ENCODE measurements at regions not wholly inside any gene's neighbourhood (a gene's known extent, or its start where the extent isn't known, plus 50 kb on each side); places are given as distances from the start of the nearest gene placed in this dataset.

- DNase-seq (ENCODE audit: low spot score): no peak
These were observed 763.2 kb upstream of the ZEB2 start for GRCh38 chr2:145283131-145283530.

- DNase-seq (ENCODE audit: low spot score): no peak
These were observed 758.0 kb upstream of the ZEB2 start for GRCh38 chr2:145277922-145278321.

- no peak for DNase-seq (ENCODE audit: low spot score)
These were observed 753.9 kb upstream of the ZEB2 start for GRCh38 chr2:145273840-145274239.

GRCh38 chr2:145268931-145269330 is 749.0 kb upstream of the ZEB2 start:
- DNase-seq (ENCODE audit: low spot score): no peak

- no peak for DNase-seq (ENCODE audit: low spot score)
These were observed 747.5 kb upstream of the ZEB2 start for GRCh38 chr2:145267451-145267850.

GRCh38 chr2:145265244-145265643 is 745.3 kb upstream of the ZEB2 start:
- no peak for DNase-seq (ENCODE audit: low spot score)

GRCh38 chr2:145260674-145261073 is 740.8 kb upstream of the ZEB2 start:
- DNase-seq (ENCODE audit: low spot score): no peak

- DNase-seq (ENCODE audit: low spot score): no peak
These were observed 740.2 kb upstream of the ZEB2 start for GRCh38 chr2:145260081-145260480.

GRCh38 chr2:145258903-145259579 is 739.1 kb upstream of the ZEB2 start:
- no peak for DNase-seq (ENCODE audit: low spot score)

GRCh38 chr2:145257931-145258330 is 738.0 kb upstream of the ZEB2 start:
- DNase-seq (ENCODE audit: low spot score): no peak

- no peak for DNase-seq (ENCODE audit: low spot score)
These were observed 736.6 kb upstream of the ZEB2 start for GRCh38 chr2:145256551-145256950.

- DNase-seq (ENCODE audit: low spot score): no peak
These were observed 734.4 kb upstream of the ZEB2 start for GRCh38 chr2:145254291-145254690.

GRCh38 chr2:145253492-145253891 is 733.6 kb upstream of the ZEB2 start:
- no peak for DNase-seq (ENCODE audit: low spot score)

GRCh38 chr2:145245268-145245870 is 725.5 kb upstream of the ZEB2 start:
- no peak for DNase-seq (ENCODE audit: low spot score)

- no peak for DNase-seq (ENCODE audit: low spot score)
These were observed 715.4 kb upstream of the ZEB2 start for GRCh38 chr2:145235312-145235711.

GRCh38 chr2:145230546-145230945 is 710.6 kb upstream of the ZEB2 start:
- DNase-seq (ENCODE audit: low spot score): no peak

- DNase-seq (ENCODE audit: low spot score): no peak
These were observed 708.6 kb upstream of the ZEB2 start for GRCh38 chr2:145228506-145228905.

- DNase-seq (ENCODE audit: low spot score): no peak
These were observed 707.0 kb upstream of the ZEB2 start for GRCh38 chr2:145226901-145227300.

- no peak for DNase-seq (ENCODE audit: low spot score)
These were observed 701.6 kb upstream of the ZEB2 start for GRCh38 chr2:145221516-145221915.

GRCh38 chr2:145221032-145221431 is 701.1 kb upstream of the ZEB2 start:
- DNase-seq (ENCODE audit: low spot score): no peak

GRCh38 chr2:145220496-145220895 is 700.6 kb upstream of the ZEB2 start:
- DNase-seq (ENCODE audit: low spot score): no peak

- DNase-seq (ENCODE audit: low spot score): no peak
These were observed 688.0 kb upstream of the ZEB2 start for GRCh38 chr2:145207884-145208283.

- DNase-seq (ENCODE audit: low spot score): no peak
These were observed 686.8 kb upstream of the ZEB2 start for GRCh38 chr2:145206496-145207281.
